SKM-1 treated with dmso at 0.1 percent for 144 hours (cell line): ENCODE measurements at regions not wholly inside any gene's neighbourhood (a gene's known extent, or its start where the extent isn't known, plus 50 kb on each side); places are given as distances from the start of the nearest gene placed in this dataset.

ENCODE experiments used
- DNase-seq: peaks from one replicate; lab custom pipeline; 2025; ENCODE audit not compliant: unreplicated experiment; lab: John Stamatoyannopoulos, UW

- no peak for DNase-seq
These were observed 681.2 kb downstream of the PDHA2 start for GRCh38 chr4:96521046-96521536.

GRCh38 chr4:96523611-96524010 lies 683.7 kb downstream of the PDHA2 start:
- DNase-seq = no peak

GRCh38 chr4:96524311-96524875 lies 684.5 kb downstream of the PDHA2 start:
- DNase-seq = no peak

GRCh38 chr4:96525898-96526297 lies 686.0 kb downstream of the PDHA2 start:
- DNase-seq = no peak

- no peak for DNase-seq
These were observed 686.7 kb downstream of the PDHA2 start for GRCh38 chr4:96526625-96527024.

- DNase-seq = no peak
These were observed 691.9 kb downstream of the PDHA2 start for GRCh38 chr4:96531836-96532235.

- DNase-seq = no peak
These were observed 703.5 kb downstream of the PDHA2 start for GRCh38 chr4:96543346-96543745.

GRCh38 chr4:96558466-96558865 lies 718.6 kb downstream of the PDHA2 start:
- DNase-seq = no peak

GRCh38 chr4:96566755-96567154 lies 726.9 kb downstream of the PDHA2 start:
- no peak for DNase-seq

GRCh38 chr4:96585304-96585703 lies 745.4 kb downstream of the PDHA2 start:
- no peak for DNase-seq

GRCh38 chr4:96593422-96593821 lies 753.5 kb downstream of the PDHA2 start:
- DNase-seq = no peak

GRCh38 chr4:96598465-96598864 lies 758.6 kb downstream of the PDHA2 start:
- no peak for DNase-seq

- DNase-seq = no peak
These were observed 759.9 kb downstream of the PDHA2 start for GRCh38 chr4:96599752-96600151.

- no peak for DNase-seq
These were observed 762.8 kb downstream of the PDHA2 start for GRCh38 chr4:96602661-96603060.

- no peak for DNase-seq
These were observed 763.7 kb downstream of the PDHA2 start for GRCh38 chr4:96603641-96604040.

GRCh38 chr4:96606451-96606850 lies 766.6 kb downstream of the PDHA2 start:
- DNase-seq = no peak

- DNase-seq = no peak
These were observed 786.1 kb downstream of the PDHA2 start for GRCh38 chr4:96626023-96626422.

GRCh38 chr4:96630839-96631238 lies 790.9 kb downstream of the PDHA2 start:
- no peak for DNase-seq

GRCh38 chr4:96637971-96638412 lies 798.1 kb downstream of the PDHA2 start:
- DNase-seq = no peak

GRCh38 chr4:96639932-96640331 lies 800.0 kb downstream of the PDHA2 start:
- no peak for DNase-seq

GRCh38 chr4:96642490-96642889 lies 802.6 kb downstream of the PDHA2 start:
- no peak for DNase-seq

GRCh38 chr4:96646146-96646545 lies 806.3 kb downstream of the PDHA2 start:
- DNase-seq = no peak

- peak; percentile 39 for DNase-seq
These were observed 809.6 kb downstream of the PDHA2 start for GRCh38 chr4:96649536-96649935.
